A549 (cell line): ENCODE measurements at regions not wholly inside any gene's neighbourhood (a gene's known extent, or its start where the extent isn't known, plus 50 kb on each side); places are given as distances from the start of the nearest gene placed in this dataset.

Source experiments
- ATAC-seq, 2 experiments: fragments of 200-7000 bp in 1 of 2; fragments of >200 bp in 1 of 2; cut with Nextera tagmentation in 1 of 2; cut with Tn5 transposase in 1 of 2; 3 replicates each; pipeline versions ENCODE4 v1.8.0 to v1.9.1; 2018 to 2020; ENCODE audit warnings: mild to moderate bottlenecking in 1 of 2, moderate library complexity in 1 of 2
- CTCF ChIA-PET: fragments of 300-600 bp; sonication (Branson Sonifier 250); formaldehyde crosslinking; extraction: SDS; loops from one replicate; lab custom pipeline; 2021; ENCODE audit warnings: antibody characterized with exemption, inconsistent platforms; lab: Yijun Ruan, JAX
- POLR2A ChIA-PET: fragments of 350-600 bp; formaldehyde crosslinking; extraction: SDS; loops from one replicate; lab custom pipeline; 2021; ENCODE audit warnings: antibody characterized with exemption, inconsistent platforms; lab: Yijun Ruan, JAX
- DNase-seq, 2 experiments: peaks; one replicate each; pipeline versions ENCODE4 v3.0.0 to v3.0.0-alpha.2; 2011 to 2016; ENCODE audit warnings: low read depth in 1 of 2, low spot score in 1 of 2
- FAIRE-seq: peaks from 2 replicates; lab custom pipeline; 2011; peaks lifted over from hg19 to GRCh38; lab: Jason Lieb, UNC
- H3K27ac ChIP-seq, 2 experiments: fragments of >200 bp; sonication (Bioruptor Twin); formaldehyde crosslinking; 3 replicates each; pipeline ENCODE4 v1.5.1; 2016 to 2017
- H3K4me1 ChIP-seq: fragments of >200 bp; sonication (Bioruptor Twin); formaldehyde crosslinking; 3 replicates; pipeline ENCODE4 v1.6.1; 2016
- H3K4me2 ChIP-seq: fragments of >200 bp; sonication (Bioruptor Twin); formaldehyde crosslinking; 3 replicates; pipeline ENCODE4 v1.6.1; 2016
- H3K4me3 ChIP-seq: fragments of >200 bp; sonication (Bioruptor Twin); formaldehyde crosslinking; 3 replicates; pipeline ENCODE4 v1.5.1; 2016
- H3K9me3 ChIP-seq: fragments of >200 bp; sonication (Bioruptor Twin); formaldehyde crosslinking; 3 replicates; pipeline ENCODE4 v1.6.1; 2016
- CHD4 ChIP-seq: fragments of 200-600 bp; sonication (generic); IDR thresholded peaks from 2 replicates; pipeline ENCODE4 v1.6.1; 2016; ENCODE audit warnings: antibody characterized with exemption, mild to moderate bottlenecking, borderline replicate concordance
- FOXS1 ChIP-seq: fragments of 250-450 bp; sonication (Bioruptor Pico); IDR thresholded peaks from 2 replicates; pipeline ENCODE4 v1.5.0; 2020; ENCODE audit warnings: mild to moderate bottlenecking, moderate library complexity
- GATA3 ChIP-seq: IDR thresholded peaks from 2 replicates; pipeline ENCODE4 v1.6.1; 2012; ENCODE audit warnings: borderline replicate concordance
- HEYL ChIP-seq: fragments of 250-450 bp; sonication (Bioruptor Pico); IDR thresholded peaks from 2 replicates; pipeline ENCODE4 v1.8.0; 2021; ENCODE audit warnings: mild to moderate bottlenecking, moderate library complexity
- JUN ChIP-seq, 2 experiments: fragments of >200 bp; sonication (Bioruptor Twin); formaldehyde crosslinking; IDR thresholded peaks; 2 replicates in 1 of 2; 3 replicates in 1 of 2; pipeline ENCODE4 v1.6.1; 2016 to 2017
- JUNB ChIP-seq: fragments of >200 bp; sonication (Bioruptor Twin); formaldehyde crosslinking; IDR thresholded peaks from 2 replicates; pipeline ENCODE4 v1.6.1; 2016
- KDM1A ChIP-seq: fragments of 200-600 bp; sonication (generic); IDR thresholded peaks from 2 replicates; pipeline ENCODE4 v1.6.1; 2016; ENCODE audit warnings: low read depth, mild to moderate bottlenecking
- KDM5A ChIP-seq: fragments of 200-600 bp; sonication (generic); IDR thresholded peaks from 2 replicates; pipeline ENCODE4 v1.6.1; 2016; ENCODE audit warnings: antibody characterized with exemption, mild to moderate bottlenecking
- MAZ ChIP-seq: fragments of 150-350 bp; IDR thresholded peaks from 2 replicates; pipeline ENCODE4 v1.6.1; 2014; ENCODE audit warnings: antibody characterized with exemption, low read depth, low read length, borderline replicate concordance
- MYC ChIP-seq: IDR thresholded peaks from 2 replicates; pipeline ENCODE4 v1.6.1; 2012; ENCODE audit warnings: mild to moderate bottlenecking, inconsistent platforms, low read length, improper control_type of control experiment, borderline replicate concordance
- NFE2L2 ChIP-seq: fragments of 150-350 bp; conservative IDR thresholded peaks from 2 replicates; pipeline ENCODE4 v1.6.1; 2014; ENCODE audit warnings: low read length
- NPAS2 ChIP-seq: fragments of 250-450 bp; sonication (Bioruptor Pico); IDR thresholded peaks from 2 replicates; pipeline ENCODE4 v1.8.0; 2022; ENCODE audit warnings: mild to moderate bottlenecking, moderate library complexity, borderline replicate concordance
- PHF8 ChIP-seq: fragments of 200-600 bp; sonication (generic); IDR thresholded peaks from 2 replicates; pipeline ENCODE4 v1.6.1; 2016; ENCODE audit warnings: low read depth, mild to moderate bottlenecking, antibody characterized with exemption, moderate library complexity, borderline replicate concordance
- POLR2A ChIP-seq: IDR thresholded peaks from 2 replicates; pipeline ENCODE4 v1.6.1; 2012; ENCODE audit warnings: mild to moderate bottlenecking, low read length
- RAD21 ChIP-seq, 2 experiments: fragments of >200 bp in 1 of 2; sonication (Bioruptor Twin) in 1 of 2; formaldehyde crosslinking in 1 of 2; IDR thresholded peaks in 1 of 2; conservative IDR thresholded peaks in 1 of 2; 2 replicates in 1 of 2; 3 replicates in 1 of 2; pipeline ENCODE4 v1.6.1; 2012 to 2018; ENCODE audit warnings: inconsistent platforms in 1 of 2
- RARB ChIP-seq: fragments of 250-450 bp; sonication (Bioruptor Pico); IDR thresholded peaks from 2 replicates; pipeline ENCODE4 v1.8.0; 2021; ENCODE audit warnings: mild to moderate bottlenecking, moderate library complexity
- RCOR1 ChIP-seq: fragments of 150-350 bp; IDR thresholded peaks from 2 replicates; pipeline ENCODE4 v1.6.1; 2014; ENCODE audit warnings: antibody characterized with exemption, low read length, low read depth
- RNF2 ChIP-seq: fragments of 200-600 bp; sonication (generic); IDR thresholded peaks from 2 replicates; pipeline ENCODE4 v1.6.1; 2016; ENCODE audit warnings: low read depth, mild to moderate bottlenecking, antibody characterized with exemption, moderate library complexity, borderline replicate concordance
- SREBF2 ChIP-seq: fragments of 450-650 bp; IDR thresholded peaks from 2 replicates; pipeline ENCODE4 v1.6.1; 2014; ENCODE audit warnings: mild to moderate bottlenecking, moderate library complexity
- ZFP36 ChIP-seq: fragments of 450-650 bp; IDR thresholded peaks from 2 replicates; pipeline ENCODE4 v1.6.1; 2014; ENCODE audit warnings: borderline replicate concordance; ENCODE audit not compliant: partially characterized antibody
- WGBS: methylation state at CpG from one replicate; pipeline ENCODE4 v1.1.6; 2017; ENCODE audit errors: missing lambda C conversion rate; 5-methylcytosine and 5-hydroxymethylcytosine counted together
- TF ChIP-seq, protein P1 (sequence below): fragments of 250-450 bp; sonication (Bioruptor Pico); IDR thresholded peaks from 2 replicates; pipeline ENCODE4 v1.5.0; 2021; ENCODE audit warnings: mild to moderate bottlenecking, moderate library complexity, borderline replicate concordance
- TF ChIP-seq, protein P2 (sequence below): IDR thresholded peaks from 2 replicates; pipeline ENCODE4 v1.6.1; 2012
- TF ChIP-seq, protein P3 (sequence below): IDR thresholded peaks from 2 replicates; pipeline ENCODE4 v1.6.1; 2012; ENCODE audit warnings: low read depth, borderline replicate concordance
- TF ChIP-seq, protein P4 (sequence below): IDR thresholded peaks from 2 replicates; pipeline ENCODE4 v1.6.1; 2012

DNA sequence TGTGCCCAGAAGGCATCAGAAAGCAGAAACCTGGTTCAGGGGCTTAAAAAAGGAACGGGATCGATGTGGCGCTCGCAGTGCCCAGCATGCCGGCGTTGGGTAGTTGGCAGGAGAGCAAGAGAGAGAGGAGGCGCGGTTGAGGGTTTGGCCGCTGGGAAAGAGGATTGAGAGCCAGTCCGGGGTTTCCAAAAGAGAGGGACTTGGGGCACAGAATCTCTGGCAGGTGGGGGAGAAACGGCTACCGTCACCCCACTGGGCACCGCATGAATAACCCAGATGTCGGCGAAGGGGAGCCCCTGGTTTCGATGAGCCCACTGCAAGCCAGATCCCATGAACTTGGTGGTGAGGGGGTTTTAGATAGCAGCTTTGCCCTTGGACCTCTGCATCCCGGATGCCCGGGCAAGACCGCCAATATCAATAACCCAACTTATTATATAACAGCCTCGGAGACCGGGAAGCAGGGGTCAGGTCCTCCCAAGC, 60.4 kb upstream of the ACOT11 start:
- POLR2A ChIA-PET, result interaction anchor here (1.2 to 1.8 kb wide), 3 partner anchors 79 to 81 kb away, joined by 4 to 14 read pairs (median 4); partner anchors contain the start of gene SSBP3

DNA sequence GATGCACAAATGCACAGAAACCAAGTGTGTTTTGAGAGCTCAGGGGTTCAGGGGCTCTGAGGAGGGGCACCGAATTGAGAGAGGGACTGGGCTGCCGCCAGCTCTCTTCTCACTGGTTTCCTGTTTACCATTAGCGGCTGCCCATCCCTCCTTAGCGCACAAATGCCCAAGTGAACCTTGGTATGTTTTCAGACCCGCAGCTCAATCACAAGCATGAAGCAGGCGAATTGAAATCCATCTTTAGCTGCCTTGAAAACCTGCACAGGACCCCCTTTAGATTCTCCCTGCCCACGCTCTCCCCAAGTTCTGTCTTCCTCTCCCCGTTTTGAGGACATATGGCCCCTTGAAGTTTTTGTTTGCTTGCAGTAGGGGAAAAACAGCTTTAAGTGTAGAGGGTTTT, 61.1 kb upstream of the ACOT11 start:
- H3K4me1 ChIP-seq, result peaks cover 10% of the 10 kb centered on the region
- CTCF ChIA-PET, result interaction anchor here (0.6 to 1.6 kb wide), 2 partner anchors 14 to 905 kb away, joined by 3 read pairs; no protein-coding TSS in a partner anchor
- TF ChIP-seq CHD4 (no peak), MAZ (no peak), ZFP36 (no peak), MYC (no peak), JUNB (no peak), RCOR1 (no peak), KDM5A (no peak), FOXS1 (CRISPR knock-in tag) (no peak), NPAS2 (CRISPR knock-in tag) (no peak), GATA3 (no peak), RAD21 (conservative IDR thresholded peaks at IDR 0.05 in 1 of 2, IDR thresholded peaks at IDR 0.05 in 1 of 2) (no peak), POLR2A (no peak), HEYL (no peak), KDM1A (no peak)
- TF ChIP-seq, protein P1, sequence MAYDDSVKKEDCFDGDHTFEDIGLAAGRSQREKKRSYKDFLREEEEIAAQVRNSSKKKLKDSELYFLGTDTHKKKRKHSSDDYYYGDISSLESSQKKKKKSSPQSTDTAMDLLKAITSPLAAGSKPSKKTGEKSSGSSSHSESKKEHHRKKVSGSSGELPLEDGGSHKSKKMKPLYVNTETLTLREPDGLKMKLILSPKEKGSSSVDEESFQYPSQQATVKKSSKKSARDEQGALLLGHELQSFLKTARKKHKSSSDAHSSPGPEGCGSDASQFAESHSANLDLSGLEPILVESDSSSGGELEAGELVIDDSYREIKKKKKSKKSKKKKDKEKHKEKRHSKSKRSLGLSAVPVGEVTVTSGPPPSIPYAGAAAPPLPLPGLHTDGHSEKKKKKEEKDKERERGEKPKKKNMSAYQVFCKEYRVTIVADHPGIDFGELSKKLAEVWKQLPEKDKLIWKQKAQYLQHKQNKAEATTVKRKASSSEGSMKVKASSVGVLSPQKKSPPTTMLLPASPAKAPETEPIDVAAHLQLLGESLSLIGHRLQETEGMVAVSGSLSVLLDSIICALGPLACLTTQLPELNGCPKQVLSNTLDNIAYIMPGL (CRISPR knock-in tag), result no peak
- TF ChIP-seq, protein P2, sequence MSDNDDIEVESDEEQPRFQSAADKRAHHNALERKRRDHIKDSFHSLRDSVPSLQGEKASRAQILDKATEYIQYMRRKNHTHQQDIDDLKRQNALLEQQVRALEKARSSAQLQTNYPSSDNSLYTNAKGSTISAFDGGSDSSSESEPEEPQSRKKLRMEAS, result no peak
- TF ChIP-seq, all 56 proteins: peak for 0
- ATAC-seq, result no peak
- WGBS, result 81% methylated on average over 8 of the region's 8 CpGs
- POLR2A ChIA-PET, result interaction anchor here (1.8 kb wide), 1 partner anchor 80 kb away, joined by 14 read pairs; no protein-coding TSS in a partner anchor
- H3K4me3 ChIP-seq, result no peak overlapping the region
- H3K9me3 ChIP-seq, result no peaks in the 10 kb centered on the region
- peak overlapping the region in 1 of 2 experiments; percentile 53; a peak in 1 of 6 replicates for H3K27ac ChIP-seq
- no peak for FAIRE-seq
- H3K4me2 ChIP-seq, result no peak overlapping the region
- no peak for DNase-seq

More for the DNA sequence above, 60.4 kb upstream of the ACOT11 start:
- H3K4me2 ChIP-seq, result peak overlapping the region; percentile 77
- 77% methylated on average over 21 of the region's 21 CpGs for WGBS
- FAIRE-seq, result no peak
- H3K4me1 ChIP-seq, result peaks cover 10% of the 10 kb centered on the region
- no peaks in the 10 kb centered on the region for H3K9me3 ChIP-seq
- peak overlapping the region; percentile 61 for H3K4me3 ChIP-seq
- no peak for ATAC-seq
- no peak for TF ChIP-seq RNF2
- TF ChIP-seq RARB (CRISPR knock-in tag), result no peak
- no peak for TF ChIP-seq PHF8
- TF ChIP-seq, protein P3, sequence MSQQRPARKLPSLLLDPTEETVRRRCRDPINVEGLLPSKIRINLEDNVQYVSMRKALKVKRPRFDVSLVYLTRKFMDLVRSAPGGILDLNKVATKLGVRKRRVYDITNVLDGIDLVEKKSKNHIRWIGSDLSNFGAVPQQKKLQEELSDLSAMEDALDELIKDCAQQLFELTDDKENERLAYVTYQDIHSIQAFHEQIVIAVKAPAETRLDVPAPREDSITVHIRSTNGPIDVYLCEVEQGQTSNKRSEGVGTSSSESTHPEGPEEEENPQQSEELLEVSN, result no peak
- TF ChIP-seq KDM1A, result no peak
- TF ChIP-seq JUN (IDR thresholded peaks at IDR 0.05), result no peak
- TF ChIP-seq, protein P4, sequence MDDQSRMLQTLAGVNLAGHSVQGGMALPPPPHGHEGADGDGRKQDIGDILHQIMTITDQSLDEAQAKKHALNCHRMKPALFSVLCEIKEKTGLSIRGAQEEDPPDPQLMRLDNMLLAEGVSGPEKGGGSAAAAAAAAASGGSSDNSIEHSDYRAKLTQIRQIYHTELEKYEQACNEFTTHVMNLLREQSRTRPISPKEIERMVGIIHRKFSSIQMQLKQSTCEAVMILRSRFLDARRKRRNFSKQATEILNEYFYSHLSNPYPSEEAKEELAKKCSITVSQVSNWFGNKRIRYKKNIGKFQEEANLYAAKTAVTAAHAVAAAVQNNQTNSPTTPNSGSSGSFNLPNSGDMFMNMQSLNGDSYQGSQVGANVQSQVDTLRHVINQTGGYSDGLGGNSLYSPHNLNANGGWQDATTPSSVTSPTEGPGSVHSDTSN, result no peak
- TF ChIP-seq NFE2L2, result no peak
- TF ChIP-seq SREBF2, result no peak
- TF ChIP-seq, all 56 proteins: peak for 0
- H3K27ac ChIP-seq, result peak overlapping the region; percentile 84 to 99
- DNase-seq, result no peak
- CTCF ChIA-PET, result interaction anchor here (0.7 to 3.1 kb wide), 3 partner anchors 29 to 369 kb away, joined by 3 to 27 read pairs (median 3); partner anchors contain the start of gene SSBP3
